HG03139 (cell line): ENCODE measurements at regions not wholly inside any gene's neighbourhood (a gene's known extent, or its start where the extent isn't known, plus 50 kb on each side); places are given as distances from the start of the nearest gene placed in this dataset.

Source experiments
- ATAC-seq: cut with Tn5 transposase; IDR thresholded peaks from one replicate; pipeline ENCODE4 v1.9.1; 2021; ENCODE audit not compliant: unreplicated experiment

DNA sequence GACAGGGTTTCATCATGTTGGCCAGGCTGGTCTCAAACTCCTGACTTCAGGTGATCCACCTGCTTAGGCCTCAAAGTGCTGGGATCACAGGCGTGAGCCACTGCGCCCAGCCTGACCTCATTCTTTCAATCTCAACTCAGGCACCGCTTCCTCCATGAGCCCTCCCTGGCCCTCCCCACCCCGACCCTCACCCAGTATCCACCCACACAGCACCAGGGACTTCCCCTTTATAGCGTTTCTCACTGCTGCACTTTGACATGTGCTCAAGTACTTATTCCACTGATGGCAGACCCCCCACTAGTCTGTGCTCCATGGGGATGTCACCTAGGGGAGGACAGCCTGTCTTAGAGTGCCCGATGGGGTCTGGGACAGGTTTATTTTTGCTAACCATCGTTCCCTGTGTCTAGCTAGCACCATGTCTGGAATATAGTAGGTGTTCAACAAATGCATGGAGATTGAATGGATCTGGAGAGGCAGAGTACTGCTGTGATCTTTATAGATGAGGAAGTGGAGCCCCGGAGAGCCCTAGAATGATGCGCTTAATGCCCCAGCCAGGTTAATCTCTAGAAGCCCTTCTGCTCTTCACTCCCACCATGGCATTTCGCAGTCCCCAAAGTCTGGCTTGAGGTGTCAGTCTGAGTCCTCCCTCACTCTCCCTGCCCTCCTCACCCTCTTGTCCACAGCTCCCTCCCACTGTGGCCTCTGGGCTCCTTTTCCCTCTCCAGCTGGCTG lies 258.8 kb downstream of the RPS24 start:
- ATAC-seq, result no peak

DNA sequence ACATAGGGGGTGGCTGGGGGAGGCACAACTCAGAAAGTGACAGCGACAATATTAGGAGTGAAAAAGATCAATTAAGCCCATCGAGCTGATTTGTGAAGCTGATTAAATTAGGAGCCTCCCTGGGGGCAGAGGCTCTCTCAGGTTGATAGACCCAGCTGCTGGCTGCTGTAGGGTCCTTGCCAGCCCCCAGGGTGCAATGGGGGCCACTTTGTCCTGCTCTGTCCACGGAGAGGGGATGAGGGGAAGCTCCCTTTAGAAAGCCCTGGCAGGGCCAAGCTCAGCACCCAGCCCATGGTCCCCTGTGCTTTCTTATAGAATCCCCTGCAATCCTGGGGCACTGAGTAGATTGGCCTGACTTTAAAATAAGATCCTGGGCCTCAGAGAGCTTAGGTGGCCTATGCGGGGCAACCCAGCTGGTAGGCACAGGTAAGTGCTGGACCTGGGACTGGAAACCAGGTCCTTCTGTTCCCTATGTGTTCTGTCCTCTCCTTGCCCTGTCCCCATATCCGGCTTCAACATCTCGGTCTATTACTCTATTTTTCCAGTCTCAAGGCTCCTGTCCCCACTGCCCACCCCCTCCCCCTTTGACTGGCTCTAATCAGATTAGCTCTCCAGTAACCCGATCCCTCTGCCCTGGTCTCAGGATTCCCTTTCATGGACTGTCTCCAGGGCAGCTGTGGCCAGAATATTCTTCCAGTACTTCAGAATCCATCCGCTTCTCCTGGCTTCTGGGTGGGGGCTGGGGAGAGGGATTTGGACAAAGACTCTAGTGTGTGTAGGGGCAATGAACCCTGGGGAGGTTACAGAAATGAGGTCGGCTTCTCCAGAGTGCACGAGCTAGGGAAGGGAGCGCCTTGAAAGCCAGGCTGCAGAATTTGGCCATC lies 259.6 kb downstream of the RPS24 start:
- no peak for ATAC-seq

DNA sequence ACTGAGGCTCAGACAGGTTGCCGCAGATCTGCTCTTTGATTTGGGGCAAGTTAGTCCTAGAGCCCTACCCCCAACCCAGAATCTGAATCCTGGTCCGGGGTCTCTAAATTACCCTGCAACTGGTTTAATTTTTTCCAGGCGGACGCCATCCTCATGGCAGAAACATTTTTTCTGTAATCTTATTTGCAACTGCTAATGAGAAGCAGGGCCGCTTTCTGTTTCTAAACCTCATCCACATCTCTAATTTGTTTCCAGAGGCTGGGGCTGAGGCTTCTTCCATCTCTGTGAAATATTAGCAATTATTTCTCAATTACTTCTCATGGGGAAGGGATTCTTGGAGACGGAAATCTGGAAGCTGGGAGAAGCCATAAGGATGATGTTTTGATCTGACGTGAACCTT lies 261.6 kb downstream of the RPS24 start:
- ATAC-seq, result no peak

DNA sequence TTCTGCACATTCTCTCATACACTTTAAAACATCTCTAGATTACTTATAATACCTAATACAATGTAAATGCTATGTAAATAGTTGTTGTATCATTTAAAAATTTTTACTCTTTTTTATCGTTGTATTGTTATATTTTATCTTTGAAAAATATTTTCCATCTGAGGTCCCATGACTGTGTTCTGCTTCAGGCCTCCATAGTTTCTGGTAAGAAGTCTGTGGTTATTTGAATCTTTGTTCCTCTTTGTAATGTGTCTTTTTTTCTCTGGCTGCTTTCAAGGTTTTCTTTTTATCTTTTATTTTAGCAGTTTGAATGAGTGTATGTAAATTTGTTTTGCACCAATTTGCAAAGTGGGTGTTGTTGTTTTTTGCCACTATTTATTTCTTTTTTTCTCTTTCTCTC lies 263.1 kb downstream of the RPS24 start:
- no peak for ATAC-seq

DNA sequence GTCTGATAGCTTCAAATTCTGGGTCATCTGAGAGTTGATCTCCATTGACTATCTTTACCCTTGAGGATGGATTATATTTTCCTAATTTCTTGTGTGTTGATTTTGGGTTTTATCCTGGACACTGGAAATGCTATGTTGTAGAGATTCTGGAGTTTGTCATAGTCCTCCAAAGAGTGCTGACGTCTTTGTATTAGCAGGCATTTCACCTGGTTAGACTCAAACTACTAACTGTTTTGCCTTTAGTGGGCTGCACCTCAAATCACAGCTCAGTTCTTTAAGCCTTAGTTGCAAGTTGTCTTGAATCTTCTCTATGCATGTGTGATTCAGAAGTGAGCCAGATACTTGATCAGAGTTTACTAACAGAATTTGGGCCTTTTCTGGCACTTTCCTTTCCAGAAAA lies 264.3 kb downstream of the RPS24 start:
- no peak for ATAC-seq

DNA sequence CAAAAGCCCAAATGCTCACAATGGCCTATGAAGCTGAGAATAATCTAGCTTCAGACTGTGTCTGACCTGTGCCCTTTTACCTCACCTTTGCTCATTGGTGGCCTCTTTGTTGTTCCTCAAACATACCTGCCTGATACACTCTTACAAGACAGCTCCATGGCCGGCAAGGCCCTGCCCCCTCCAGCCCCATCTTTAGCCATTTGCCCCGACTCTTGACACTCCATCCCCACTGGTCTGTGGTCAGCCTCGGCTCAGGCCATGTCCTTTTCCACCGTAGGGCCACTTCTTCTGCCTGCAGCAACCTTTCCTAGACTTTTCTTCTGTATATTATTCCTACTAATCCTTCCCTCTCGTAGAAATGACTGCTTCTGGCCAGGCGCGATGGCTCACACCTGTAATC lies 265.2 kb downstream of the RPS24 start:
- no peak for ATAC-seq

DNA sequence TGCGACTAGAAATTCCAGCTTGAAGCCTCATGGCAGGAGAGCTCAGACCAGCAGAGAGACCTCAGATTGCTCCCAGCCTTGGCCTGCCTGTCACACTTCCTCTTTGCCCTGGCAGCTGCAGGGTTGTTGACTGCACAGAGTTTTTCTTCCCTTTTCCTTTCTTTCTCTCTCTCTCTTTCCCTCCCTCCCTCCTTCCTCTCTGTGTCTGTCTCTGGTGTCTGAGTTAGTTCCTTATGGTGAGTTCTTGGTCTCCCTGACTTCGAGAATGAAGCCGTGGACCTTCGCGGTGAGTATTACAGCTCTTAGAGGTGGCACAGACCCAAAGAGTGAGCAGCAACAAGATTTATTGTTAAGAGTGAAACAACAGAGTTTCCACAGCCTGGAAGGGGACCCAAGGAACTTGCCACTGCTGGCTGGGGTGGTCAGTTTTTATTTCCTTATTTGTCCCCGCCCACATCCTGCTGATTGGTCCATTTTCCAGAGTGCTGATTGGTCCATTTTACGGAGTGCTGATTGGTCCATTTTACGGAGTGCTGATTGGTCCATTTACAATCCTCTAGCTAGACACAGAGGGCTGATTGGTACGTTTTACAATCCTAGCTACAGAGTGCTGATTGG lies 266.3 kb downstream of the RPS24 start:
- ATAC-seq, result no peak

DNA sequence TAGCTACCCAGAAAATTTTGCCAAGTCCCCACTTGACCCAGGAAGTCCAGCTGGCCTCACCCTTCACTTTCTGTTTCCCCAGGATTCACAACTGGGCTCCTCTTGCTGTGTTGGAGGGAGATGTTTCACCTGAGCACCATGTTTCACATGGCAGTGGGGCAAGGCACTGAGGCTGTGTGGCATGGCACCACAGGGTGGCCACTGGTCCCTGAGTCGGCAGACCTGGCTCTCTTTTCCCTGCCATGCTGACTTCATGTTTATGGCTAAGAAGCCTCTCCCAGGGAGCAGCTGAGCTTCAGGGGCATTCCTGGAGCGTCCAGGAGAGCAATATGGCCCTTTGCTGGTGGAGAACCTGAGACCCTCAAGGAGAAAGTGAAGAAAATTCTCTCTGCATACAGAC lies 266.9 kb downstream of the RPS24 start:
- ATAC-seq, result no peak

DNA sequence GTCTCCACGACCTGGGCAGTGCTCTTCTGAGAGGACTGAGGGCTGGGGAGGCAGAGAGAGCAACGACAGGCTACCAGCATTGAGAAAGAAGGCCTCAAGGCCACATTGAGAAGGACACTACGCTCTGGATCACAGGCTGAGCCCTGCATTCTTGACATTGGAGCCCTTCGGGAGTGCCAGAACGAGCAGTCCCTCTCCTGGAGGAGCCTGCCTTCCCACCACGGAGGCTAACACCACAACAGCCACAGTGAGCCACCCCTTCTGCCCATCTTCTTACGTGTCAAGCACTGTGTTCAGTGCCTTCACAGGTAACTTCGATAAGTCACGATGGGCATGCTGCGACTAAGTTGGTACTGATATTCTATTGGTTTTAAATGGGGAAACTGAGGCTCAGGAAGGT lies 267.8 kb downstream of the RPS24 start:
- no peak for ATAC-seq

DNA sequence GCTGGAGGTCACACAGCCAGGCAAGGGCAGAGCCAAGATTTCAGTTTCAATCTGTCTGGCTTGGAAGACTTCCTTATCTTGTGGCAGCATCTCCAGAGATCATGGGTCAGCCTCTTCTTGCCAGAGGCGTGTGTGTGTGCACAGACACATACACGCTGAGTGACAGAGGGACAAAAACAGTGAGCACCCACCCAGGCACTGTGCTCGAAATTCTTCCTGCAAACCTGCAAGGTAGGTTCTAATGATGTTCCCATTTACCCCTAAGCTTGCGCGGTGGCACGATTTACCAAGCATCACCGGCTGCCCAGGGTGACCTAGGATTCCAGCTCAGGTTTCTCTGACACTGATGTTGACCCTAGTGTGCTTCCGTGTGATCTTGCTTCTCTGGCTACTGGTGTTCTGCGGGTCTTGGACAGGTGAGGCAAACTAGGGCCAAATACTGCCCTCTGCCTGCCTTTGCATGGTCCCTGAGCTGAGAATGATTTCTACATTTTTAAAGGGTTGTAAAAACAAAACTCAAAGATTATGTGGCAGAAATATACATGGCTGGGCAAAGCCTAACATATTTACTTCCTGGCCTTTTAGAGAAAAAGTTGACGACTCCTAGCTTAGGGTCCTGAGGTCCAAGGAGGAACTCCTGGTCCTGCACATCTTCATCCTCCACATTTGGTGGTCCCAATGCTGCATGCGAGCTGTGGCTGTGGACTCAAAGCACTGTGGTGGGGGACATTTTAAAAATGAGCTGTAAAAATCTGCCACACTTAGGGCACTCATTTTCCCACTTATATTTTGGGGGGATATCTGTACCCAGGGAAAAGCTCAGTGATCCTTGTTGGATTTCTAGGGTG lies 268.5 kb downstream of the RPS24 start:
- no peak for ATAC-seq

DNA sequence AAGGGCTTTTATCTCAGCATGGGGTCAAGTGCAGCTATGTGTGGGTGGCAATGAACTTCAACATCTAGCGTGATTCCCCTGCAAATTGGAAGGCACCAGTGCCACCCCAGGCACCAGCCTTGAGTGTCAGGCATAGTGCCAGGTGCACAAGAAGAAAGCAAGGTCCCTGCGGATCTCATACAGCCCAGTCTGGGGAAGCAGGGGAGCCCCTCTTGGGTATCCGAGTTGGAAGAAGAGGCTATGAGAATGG lies 269.0 kb downstream of the RPS24 start:
- ATAC-seq, result no peak

DNA sequence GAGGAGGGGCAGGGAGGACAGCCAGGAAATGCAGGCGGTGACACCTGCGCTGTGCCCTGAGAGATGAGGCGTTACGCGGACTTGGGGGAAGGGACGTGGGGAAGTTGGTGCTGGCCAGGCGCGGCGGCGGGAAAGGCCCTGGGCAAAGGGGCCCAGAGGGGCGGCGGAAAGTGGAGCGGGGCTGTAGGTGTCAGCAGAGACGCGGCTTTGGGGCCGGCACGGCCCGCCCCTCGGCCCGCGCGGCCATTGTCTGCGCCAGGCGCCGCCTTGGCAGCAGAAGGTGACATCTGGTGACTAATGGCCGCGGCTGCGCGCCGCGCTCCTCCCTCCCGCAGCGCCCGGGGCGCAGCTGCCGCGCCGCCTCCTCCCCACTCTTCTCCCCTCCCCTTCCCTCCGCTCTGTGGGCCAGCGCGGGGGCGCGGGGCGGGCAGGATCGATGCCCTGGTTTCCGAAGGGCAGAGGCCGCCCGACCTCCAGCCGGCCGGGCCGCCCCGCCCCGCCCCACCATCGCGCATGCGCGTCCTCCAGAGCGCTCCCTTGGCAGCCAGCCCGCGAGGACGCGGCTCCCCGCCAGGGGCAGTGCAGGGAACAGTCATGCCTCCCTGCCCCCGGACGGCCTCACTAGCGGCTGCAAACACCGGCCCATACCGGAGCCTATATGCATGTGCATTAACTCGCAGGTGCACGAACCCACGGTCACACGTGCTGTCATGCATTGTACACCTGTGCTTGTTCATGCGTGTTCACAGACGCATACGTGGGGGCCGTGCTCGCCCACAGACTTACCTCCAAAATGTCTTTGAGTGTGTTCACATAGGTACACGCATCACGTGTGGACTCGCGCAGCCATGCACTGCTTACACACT lies 269.6 kb downstream of the RPS24 start:
- ATAC-seq, result peak; percentile 88

DNA sequence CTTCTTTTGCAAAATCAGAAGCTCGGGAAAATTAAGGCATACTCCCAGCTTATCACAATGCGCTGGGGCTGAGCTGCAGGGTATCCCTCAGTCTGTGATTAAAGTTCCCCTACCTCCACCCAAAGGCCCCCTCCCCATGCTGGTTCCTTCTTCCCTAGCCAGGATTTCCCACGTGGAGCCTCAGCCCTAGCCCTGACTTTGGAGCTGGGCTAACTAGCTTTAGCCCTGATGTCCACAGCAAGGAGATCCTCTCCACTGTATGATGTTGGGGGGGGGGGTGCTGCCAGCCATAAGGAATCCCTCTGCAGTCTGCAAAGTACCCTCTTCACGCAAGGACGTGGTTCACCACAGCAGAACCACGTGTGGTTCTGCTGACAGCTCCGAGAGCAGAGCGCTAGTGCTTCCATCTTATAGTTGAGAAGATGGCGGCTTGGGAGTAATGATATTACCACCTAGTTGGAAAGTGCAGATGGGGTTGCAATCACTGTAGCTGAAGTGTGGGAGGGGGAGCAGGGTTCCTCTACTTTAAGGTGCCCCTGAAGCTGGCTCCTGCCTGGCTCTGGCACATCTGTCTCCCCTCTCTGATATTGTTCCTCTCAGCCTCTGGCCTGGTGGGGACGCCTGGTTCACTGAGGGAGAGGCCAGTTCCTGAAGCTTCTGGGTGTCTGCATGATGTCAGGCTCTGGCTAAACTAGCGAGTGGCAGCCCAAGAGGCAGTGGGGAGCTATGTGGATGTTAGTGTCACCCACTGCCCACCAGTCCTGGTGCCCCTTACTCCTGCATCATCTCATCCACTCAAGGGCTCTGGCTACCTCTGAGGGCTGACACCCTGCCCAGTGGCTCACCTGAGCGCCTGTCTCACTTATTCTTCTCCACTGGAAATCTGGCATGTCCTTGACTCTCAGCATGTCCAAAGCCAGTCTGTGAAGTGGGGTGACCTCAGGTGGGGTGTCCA lies 270.7 kb downstream of the RPS24 start:
- ATAC-seq, result no peak

DNA sequence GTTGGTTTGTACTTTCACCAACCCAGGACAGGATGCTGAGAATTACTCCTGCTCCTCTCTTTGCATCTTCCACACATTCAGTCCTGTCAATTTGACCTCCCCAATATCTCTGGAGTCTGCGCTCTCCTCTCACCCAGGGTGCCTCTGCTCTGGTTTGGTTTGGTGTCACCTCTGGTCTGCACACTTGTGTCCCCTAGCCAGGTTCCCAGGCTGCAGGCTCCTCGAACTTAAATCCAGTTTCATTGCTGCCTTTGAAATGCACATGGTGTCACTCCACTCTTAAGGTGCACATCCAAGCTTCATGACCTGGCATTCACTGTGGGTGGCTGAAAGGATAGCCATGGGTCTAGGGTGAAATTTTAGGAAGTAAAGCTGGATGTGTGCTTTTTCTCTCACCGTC lies 271.6 kb downstream of the RPS24 start:
- no peak for ATAC-seq

DNA sequence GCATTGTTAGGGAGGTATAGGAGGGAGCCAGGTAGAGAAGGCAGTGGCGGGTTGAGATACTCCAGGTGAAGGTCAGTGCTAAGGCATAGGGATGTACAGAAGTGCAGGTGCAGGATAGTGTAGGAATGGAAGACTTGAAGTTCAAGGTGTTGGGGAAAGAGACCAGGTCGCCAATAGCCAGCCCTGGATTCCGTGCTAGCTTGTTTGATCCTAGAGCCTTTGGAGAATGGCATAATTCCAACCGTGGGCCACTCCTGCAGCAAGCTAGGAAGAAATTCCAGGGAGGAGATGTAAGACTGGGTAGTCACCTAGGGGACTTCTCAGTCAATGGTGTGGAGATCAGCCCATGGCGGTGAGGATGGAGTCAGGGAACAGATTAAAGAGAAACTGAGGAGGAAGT lies 272.7 kb downstream of the RPS24 start:
- ATAC-seq, result no peak

DNA sequence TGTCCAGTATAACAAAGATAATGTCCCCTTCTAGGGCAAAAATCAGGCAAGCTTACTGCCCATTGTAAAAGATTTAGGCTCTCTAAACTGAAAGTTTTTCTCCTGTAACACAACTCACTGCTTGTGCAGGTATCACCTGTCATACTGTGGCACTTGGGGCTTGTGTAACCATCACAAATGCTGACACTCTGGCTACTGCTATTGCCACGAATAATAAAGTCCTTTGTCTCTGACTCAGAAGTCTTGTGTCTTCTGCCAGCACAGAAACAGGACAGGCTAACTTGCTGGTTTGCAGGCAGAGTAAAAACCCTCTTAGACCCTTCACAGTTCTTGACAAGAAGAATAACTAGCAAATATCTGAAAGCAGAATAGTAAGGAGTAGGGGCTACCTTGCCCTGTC lies 273.9 kb downstream of the RPS24 start:
- no peak for ATAC-seq

DNA sequence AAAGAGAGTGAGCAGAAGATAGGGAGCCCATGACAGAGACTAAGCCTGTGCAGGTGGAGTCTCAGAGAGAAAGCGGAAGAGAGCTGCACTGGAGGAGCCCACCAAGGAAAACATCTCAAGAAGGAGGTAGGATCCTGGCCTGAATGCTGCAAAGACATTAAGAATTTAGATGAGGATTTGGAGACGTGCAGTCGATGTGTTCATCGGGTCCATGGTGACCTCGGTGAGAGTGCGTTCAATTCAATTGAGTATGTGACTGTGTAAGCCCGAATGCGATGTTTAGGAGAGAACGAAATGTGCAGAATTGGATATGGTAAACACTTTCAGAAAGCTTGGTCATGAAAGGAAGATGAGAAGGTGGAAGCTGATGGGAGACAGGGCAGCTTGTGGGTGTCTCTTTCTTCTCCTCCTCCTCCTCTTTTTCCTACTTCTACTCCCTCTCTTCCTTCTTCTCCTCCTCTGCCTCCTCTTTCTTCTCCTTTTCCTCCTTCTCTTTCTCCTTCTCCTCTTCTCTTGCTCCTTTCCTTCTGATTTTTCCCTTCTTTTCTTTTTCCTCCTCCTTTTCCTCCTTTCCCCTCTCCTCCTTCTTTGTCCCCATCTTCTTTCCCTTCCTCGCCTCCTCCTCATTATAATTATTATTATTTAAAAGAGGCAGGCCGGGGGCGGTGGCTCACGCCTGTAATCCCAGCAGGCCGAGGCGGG lies 276.0 kb downstream of the RPS24 start:
- no peak for ATAC-seq

DNA sequence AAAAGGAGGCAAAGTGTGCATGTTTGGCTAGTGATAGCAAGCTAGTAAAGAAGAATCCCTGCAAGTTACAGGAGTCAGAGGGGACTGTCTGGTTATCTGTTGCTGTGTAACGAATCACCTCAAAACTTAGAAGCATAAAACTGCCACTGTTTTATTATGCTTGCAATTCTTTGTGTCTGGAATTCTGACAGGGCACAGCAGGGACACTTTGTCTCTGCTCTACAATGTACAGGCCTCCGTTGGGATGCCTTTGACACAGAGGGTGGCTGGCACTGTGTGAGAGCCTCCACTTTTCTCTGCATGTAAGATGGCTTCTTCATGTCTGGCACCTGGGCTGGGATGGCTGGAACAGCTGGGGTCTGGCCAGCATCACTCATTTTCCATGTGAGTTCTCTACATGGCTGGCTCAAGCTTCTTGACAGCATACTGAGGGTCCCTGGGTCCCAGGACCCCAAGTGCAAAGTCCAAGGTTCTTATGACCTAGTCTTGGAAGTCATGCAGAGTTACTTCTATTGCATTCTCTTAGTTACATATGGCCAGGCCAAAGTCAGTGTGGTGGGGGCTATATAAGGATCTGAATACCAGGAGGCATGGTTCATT lies 276.9 kb downstream of the RPS24 start:
- ATAC-seq, result no peak
